Cardiac muscle cell (in vitro differentiated cells and primary cell): ENCODE measurements at regions not wholly inside any gene's neighbourhood (a gene's known extent, or its start where the extent isn't known, plus 50 kb on each side); places are given as distances from the start of the nearest gene placed in this dataset.

ENCODE experiments used
- DNase-seq, 2 donors: peaks; one replicate each; pipeline versions ENCODE4 v3.0.0 to v3.0.0-alpha.2; 2010 to 2017; ENCODE audit warnings: low read depth in 1 of 2, low spot score in 1 of 2
- H3K27ac ChIP-seq: fragments of 200-600 bp; sonication (generic); 2 replicates; pipeline ENCODE4 v1.5.1; 2016
- H3K27me3 ChIP-seq: fragments of 200-600 bp; sonication (generic); 2 replicates; pipeline ENCODE4 v1.6.0; 2016; ENCODE audit warnings: control low read depth
- H3K36me3 ChIP-seq: fragments of 200-600 bp; sonication (generic); 2 replicates; pipeline ENCODE4 v1.5.1; 2016; ENCODE audit warnings: control low read depth
- H3K4me1 ChIP-seq: fragments of 200-600 bp; sonication (generic); 2 replicates; pipeline ENCODE4 v1.8.1; 2017; ENCODE audit warnings: low read depth, mild to moderate bottlenecking, mixed run types
- H3K4me3 ChIP-seq: fragments of 200-600 bp; sonication (generic); 2 replicates; pipeline ENCODE4 v1.5.1; 2016; ENCODE audit warnings: mild to moderate bottlenecking
- H3K9me3 ChIP-seq: fragments of 200-600 bp; sonication (generic); 2 replicates; pipeline ENCODE4 v1.5.1; 2017; ENCODE audit warnings: low read depth, mild to moderate bottlenecking, control low read depth
- TF ChIP-seq, protein P1 (sequence below): IDR thresholded peaks from 2 replicates; pipeline ENCODE4 v1.5.1; 2012; ENCODE audit warnings: low read depth, mild to moderate bottlenecking, low read length

DNA sequence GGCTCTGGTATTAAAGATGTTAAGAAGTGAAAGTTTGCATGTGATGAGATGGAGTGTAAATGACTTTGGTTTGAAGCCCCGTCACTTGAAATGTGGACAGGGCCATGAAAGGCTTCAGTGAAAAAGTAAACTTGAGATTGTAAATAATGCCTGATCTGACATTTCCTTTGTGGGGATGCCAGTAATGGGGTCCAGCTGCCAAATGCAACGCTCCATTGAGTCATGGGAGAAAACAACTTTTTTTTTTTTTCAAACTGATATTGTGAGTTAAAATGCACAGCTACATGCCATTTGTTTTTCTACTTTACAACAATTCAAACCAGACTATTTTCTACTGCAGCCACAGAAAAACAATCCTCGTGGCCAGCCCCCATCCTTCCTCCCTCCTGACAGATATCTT lies 327.0 kb upstream of the TNC start:
- TF ChIP-seq, protein P1, sequence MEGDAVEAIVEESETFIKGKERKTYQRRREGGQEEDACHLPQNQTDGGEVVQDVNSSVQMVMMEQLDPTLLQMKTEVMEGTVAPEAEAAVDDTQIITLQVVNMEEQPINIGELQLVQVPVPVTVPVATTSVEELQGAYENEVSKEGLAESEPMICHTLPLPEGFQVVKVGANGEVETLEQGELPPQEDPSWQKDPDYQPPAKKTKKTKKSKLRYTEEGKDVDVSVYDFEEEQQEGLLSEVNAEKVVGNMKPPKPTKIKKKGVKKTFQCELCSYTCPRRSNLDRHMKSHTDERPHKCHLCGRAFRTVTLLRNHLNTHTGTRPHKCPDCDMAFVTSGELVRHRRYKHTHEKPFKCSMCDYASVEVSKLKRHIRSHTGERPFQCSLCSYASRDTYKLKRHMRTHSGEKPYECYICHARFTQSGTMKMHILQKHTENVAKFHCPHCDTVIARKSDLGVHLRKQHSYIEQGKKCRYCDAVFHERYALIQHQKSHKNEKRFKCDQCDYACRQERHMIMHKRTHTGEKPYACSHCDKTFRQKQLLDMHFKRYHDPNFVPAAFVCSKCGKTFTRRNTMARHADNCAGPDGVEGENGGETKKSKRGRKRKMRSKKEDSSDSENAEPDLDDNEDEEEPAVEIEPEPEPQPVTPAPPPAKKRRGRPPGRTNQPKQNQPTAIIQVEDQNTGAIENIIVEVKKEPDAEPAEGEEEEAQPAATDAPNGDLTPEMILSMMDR = no peak

DNA sequence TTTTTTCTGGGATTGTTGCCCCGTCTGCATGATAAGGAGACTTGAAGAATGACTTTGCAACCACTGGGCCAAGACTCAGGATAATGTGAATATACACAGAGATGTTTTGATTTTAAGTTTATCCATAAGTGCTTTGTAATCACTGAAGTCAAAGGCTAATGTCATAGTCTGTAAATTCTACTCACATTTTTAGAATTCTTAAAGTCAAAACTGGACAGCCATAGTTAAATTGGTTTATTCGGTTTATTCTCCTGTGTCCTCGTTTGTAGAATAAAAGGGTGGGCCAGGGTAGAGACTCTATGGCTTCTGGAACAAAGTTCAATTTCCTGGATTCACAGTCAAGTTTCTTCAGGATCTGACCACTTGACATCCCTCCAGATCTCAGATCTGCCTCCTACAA lies 327.7 kb upstream of the TNC start:
- TF ChIP-seq, protein P1 = no peak

More for the DNA sequence above, 327.0 kb upstream of the TNC start:
- no peaks in the 10 kb centered on the region for H3K27me3 ChIP-seq
- H3K27ac ChIP-seq = no peak overlapping the region
- H3K9me3 ChIP-seq = no peaks in the 10 kb centered on the region
- H3K4me3 ChIP-seq = no peak overlapping the region
- peaks cover 7% of the 10 kb centered on the region for H3K4me1 ChIP-seq
- DNase-seq = no peak
- no peaks in the 10 kb centered on the region for H3K36me3 ChIP-seq

DNA sequence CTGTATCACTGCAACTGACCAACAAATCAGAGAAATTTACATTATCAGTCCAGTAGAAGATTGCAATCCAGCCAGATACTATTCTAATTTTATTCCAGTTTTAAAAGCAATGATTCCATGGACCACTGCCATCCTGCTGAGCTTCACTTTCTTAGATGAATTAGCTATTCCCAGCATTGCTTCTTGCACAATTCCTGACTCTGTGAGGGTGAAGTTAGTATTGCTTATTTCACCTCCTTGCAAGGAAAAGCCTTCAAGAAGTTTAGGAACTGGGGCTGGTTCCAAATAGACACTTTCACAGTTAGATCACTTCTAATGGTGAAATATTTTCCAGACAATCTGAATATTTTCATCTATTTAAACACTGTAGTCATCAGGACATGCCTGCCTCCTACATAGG lies 338.6 kb upstream of the TNC start:
- Histone ChIP-seq H3K27ac (no peak overlapping the region), H3K27me3 (no peaks in the 10 kb centered on the region), H3K4me1 (no peaks in the 10 kb centered on the region), H3K36me3 (no peaks in the 10 kb centered on the region), H3K4me3 (no peak overlapping the region), H3K9me3 (no peaks in the 10 kb centered on the region)
- peak in 1 of 2 donors; percentile 25 for DNase-seq
- TF ChIP-seq, protein P1 = no peak

More for the DNA sequence above, 327.7 kb upstream of the TNC start:
- no peak for DNase-seq
- H3K27ac ChIP-seq = no peak overlapping the region
- H3K4me3 ChIP-seq = no peak overlapping the region
- H3K27me3 ChIP-seq = no peaks in the 10 kb centered on the region
- no peaks in the 10 kb centered on the region for H3K9me3 ChIP-seq
- H3K36me3 ChIP-seq = no peaks in the 10 kb centered on the region
- H3K4me1 ChIP-seq = peaks cover 7% of the 10 kb centered on the region

DNA sequence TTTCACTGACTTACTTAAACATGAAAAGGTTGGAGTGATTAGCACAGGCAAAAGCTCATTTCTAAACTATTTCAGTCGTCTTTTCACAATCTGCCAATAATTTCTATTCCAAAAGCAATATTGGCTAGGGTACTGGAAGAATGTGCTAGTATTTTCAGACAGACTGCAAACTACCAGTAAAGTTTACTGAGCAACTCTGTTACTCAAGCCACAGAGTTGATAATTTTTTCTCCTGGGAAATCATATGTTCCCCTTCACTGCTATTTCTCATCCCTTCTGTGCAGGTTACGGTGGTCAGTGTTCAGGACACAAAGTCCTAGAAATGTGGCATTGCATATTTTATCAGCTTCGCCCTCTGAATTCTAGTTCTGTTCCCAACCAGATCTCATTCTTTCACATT lies 343.3 kb upstream of the TNC start:
- Histone ChIP-seq H3K4me1 (no peaks in the 10 kb centered on the region), H3K36me3 (no peaks in the 10 kb centered on the region), H3K27ac (no peak overlapping the region), H3K27me3 (no peaks in the 10 kb centered on the region), H3K9me3 (no peaks in the 10 kb centered on the region), H3K4me3 (no peak overlapping the region)
- TF ChIP-seq, protein P1 = no peak
- no peak for DNase-seq

DNA sequence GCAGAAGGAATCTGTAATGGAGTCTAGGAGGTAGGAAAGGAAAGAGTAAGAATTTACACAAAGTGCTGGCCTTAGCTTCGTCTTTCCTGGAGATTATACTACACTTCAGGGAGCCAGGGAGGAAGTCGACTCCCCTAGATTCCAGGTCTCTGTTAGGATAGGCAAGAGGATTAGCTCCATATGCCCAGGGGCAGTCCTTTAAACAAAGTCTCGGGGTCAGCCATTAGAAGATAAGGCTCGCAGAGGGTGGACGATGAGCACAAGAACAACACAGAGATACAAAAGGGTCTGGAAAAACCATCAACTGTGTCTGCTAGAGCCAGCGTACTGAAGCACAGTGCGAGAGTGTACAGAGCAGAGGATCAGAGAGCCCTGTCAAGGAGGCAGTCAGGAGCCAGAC lies 344.7 kb upstream of the TNC start:
- no peak overlapping the region for H3K27ac ChIP-seq
- H3K27me3 ChIP-seq = no peaks in the 10 kb centered on the region
- TF ChIP-seq, protein P1 = no peak
- no peaks in the 10 kb centered on the region for H3K36me3 ChIP-seq
- no peak overlapping the region for H3K4me3 ChIP-seq
- DNase-seq = no peak
- no peaks in the 10 kb centered on the region for H3K4me1 ChIP-seq
- H3K9me3 ChIP-seq = no peaks in the 10 kb centered on the region

DNA sequence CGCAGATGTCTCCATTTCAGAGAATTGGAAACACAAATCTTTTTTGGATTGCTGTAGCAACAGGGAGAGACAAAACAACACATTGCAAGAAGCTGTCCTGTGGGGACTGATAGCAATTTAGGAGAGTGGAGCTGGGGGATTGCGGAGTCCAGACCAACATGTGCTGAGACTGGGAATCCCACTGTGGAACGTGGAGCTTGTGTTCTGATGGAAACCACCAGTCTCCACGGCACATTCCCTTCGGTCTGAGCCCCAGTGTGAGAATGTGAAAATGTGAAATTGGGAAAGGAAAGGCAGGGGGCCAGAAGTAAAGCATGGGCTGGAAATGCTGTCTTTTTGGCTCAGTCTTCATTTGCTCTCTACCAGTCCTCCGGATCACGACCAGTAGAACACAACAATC lies 348.8 kb upstream of the TNC start:
- no peaks in the 10 kb centered on the region for H3K4me1 ChIP-seq
- no peaks in the 10 kb centered on the region for H3K9me3 ChIP-seq
- no peaks in the 10 kb centered on the region for H3K27me3 ChIP-seq
- no peaks in the 10 kb centered on the region for H3K36me3 ChIP-seq
- TF ChIP-seq, protein P1 = no peak
- DNase-seq = no peak
- H3K4me3 ChIP-seq = no peak overlapping the region
- no peak overlapping the region for H3K27ac ChIP-seq
